ENCODE measurements at regions not wholly inside any gene's neighbourhood (a gene's known extent, or its start where the extent isn't known, plus 50 kb on each side); places are given as distances from the start of the nearest gene placed in this dataset.

DNA sequence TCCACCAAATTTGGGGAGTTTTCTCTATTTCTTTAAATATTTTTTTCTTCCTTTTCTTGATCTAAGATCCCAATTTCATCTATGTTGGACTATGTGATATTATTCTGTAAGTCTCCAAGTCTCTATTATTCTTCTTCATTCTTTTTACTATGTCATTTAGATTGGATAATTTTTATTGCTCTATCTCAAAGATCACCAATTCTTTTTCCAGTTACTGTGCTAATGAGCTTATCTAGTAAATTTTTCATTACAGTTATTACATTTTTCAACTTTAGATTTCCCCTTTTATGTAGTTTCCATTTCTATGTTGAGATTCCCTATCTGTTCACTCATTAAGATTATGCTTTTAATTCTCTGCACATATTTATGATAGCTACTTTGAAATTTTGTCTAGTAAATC, 131.6 kb upstream of the NAMPT start:
- ChIA-PET CTCF (interaction anchor here (0.8 kb wide), 1 partner anchor 240 kb away, joined by 3 read pairs; no protein-coding TSS in a partner anchor), POLR2A (no interaction called here)
- no peak overlapping the region for H3K4me3 ChIP-seq (ENCODE audit: low read depth, low read length)
- H3K27me3 ChIP-seq (ENCODE audit: control insufficient read depth, insufficient read depth, low read length): no peaks in the 10 kb centered on the region
- TF ChIP-seq, protein P1, sequence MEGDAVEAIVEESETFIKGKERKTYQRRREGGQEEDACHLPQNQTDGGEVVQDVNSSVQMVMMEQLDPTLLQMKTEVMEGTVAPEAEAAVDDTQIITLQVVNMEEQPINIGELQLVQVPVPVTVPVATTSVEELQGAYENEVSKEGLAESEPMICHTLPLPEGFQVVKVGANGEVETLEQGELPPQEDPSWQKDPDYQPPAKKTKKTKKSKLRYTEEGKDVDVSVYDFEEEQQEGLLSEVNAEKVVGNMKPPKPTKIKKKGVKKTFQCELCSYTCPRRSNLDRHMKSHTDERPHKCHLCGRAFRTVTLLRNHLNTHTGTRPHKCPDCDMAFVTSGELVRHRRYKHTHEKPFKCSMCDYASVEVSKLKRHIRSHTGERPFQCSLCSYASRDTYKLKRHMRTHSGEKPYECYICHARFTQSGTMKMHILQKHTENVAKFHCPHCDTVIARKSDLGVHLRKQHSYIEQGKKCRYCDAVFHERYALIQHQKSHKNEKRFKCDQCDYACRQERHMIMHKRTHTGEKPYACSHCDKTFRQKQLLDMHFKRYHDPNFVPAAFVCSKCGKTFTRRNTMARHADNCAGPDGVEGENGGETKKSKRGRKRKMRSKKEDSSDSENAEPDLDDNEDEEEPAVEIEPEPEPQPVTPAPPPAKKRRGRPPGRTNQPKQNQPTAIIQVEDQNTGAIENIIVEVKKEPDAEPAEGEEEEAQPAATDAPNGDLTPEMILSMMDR (IDR thresholded peaks at IDR 0.05; ENCODE audit: insufficient read depth, low read depth, low read length): no peak
- DNase-seq (ENCODE audit: low read depth): no peak
- H3K36me3 ChIP-seq (ENCODE audit: control insufficient read depth, insufficient read depth, low read length): no peaks in the 10 kb centered on the region

DNA sequence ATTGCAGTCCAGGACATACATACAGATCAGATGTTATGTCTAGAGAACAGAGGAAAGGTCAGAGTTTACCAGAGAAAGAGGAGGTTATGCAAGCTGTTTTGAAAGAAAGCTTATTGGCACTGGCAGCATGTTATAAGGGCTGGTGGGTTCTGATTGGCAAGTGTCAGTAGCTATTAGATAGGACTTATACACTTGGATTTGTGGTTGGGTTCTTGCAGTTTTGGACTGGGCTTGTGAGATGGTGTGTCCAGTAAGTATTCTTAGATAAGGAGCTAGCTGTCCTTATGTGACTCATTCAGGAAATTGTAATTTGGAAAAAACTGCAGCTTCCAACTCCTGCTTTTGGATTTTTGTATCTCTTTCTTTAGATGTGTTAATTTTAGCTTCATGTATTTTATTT, 130.7 kb upstream of the NAMPT start:
- CTCF ChIA-PET: interaction anchor here (0.6 to 0.8 kb wide), 3 partner anchors 9 to 24 kb away, joined by 3 to 4 read pairs (median 3); no protein-coding TSS in a partner anchor
- TF ChIP-seq, protein P1 (IDR thresholded peaks at IDR 0.05; ENCODE audit: insufficient read depth, low read depth, low read length): no peak

GRCh38 chr7:106413446-106413845, 128.7 kb upstream of the NAMPT start:
- no peak for DNase-seq (ENCODE audit: low read depth)
- no peaks in the 10 kb centered on the region for H3K36me3 ChIP-seq (ENCODE audit: control insufficient read depth, insufficient read depth, low read length)
- CTCF ChIA-PET: interaction anchor here (0.8 to 1.1 kb wide), 2 partner anchors 10 to 572 kb away, joined by 3 to 4 read pairs; no protein-coding TSS in a partner anchor
- no peaks in the 10 kb centered on the region for H3K27me3 ChIP-seq (ENCODE audit: control insufficient read depth, insufficient read depth, low read length)
- no peak overlapping the region for H3K4me3 ChIP-seq (ENCODE audit: low read depth, low read length)
- POLR2A ChIA-PET: no interaction called here
- TF ChIP-seq, protein P1 (IDR thresholded peaks at IDR 0.05; ENCODE audit: insufficient read depth, low read depth, low read length): no peak

More for the DNA sequence above, 130.7 kb upstream of the NAMPT start:
- no peak for DNase-seq (ENCODE audit: low read depth)
- H3K27me3 ChIP-seq (ENCODE audit: control insufficient read depth, insufficient read depth, low read length): no peaks in the 10 kb centered on the region
- POLR2A ChIA-PET: no interaction called here
- no peaks in the 10 kb centered on the region for H3K36me3 ChIP-seq (ENCODE audit: control insufficient read depth, insufficient read depth, low read length)
- H3K4me3 ChIP-seq (ENCODE audit: low read depth, low read length): no peak overlapping the region

- H3K4me3 ChIP-seq (ENCODE audit: low read depth, low read length): no peak overlapping the region
- DNase-seq (ENCODE audit: low read depth): no peak
- ChIA-PET POLR2A (no interaction called here), CTCF (interaction anchor here (0.9 kb wide), 1 partner anchor 10 kb away, joined by 3 read pairs; no protein-coding TSS in a partner anchor)
- no peaks in the 10 kb centered on the region for H3K27me3 ChIP-seq (ENCODE audit: control insufficient read depth, insufficient read depth, low read length)
- H3K36me3 ChIP-seq (ENCODE audit: control insufficient read depth, insufficient read depth, low read length): no peaks in the 10 kb centered on the region
- TF ChIP-seq, protein P1 (IDR thresholded peaks at IDR 0.05; ENCODE audit: insufficient read depth, low read depth, low read length): no peak
Measured at GRCh38 chr7:106405697-106406141, 120.9 kb upstream of the NAMPT start.

DNA sequence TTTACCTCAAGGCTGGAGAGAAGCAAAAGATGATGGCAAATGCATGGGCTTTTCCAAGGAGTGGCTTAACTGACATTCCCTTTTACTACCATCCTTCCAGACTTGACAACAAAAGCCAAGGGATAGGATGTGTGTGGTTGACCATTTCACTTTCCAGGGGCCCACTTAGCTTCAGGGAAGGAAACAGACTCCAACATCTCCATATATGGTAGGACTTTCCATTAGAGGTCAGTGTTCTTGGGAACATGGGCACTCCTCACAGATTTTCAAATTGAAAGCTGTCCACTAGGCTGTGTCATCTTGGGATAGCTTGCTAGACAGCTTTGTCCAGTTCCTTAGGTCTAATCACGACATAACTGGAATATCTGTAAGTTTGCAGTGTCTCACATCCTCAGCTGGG, 118.1 kb upstream of the NAMPT start:
- TF ChIP-seq, protein P1 (IDR thresholded peaks at IDR 0.05; ENCODE audit: insufficient read depth, low read depth, low read length): no peak
- H3K27me3 ChIP-seq (ENCODE audit: control insufficient read depth, insufficient read depth, low read length): peaks cover 2% of the 10 kb centered on the region; the same call in 1 of the 2 replicates
- H3K4me3 ChIP-seq (ENCODE audit: low read depth, low read length): no peak overlapping the region
- POLR2A ChIA-PET: interaction anchor here (0.8 kb wide), 1 partner anchor 72 kb away, joined by 3 read pairs; no protein-coding TSS in a partner anchor
- DNase-seq (ENCODE audit: low read depth): no peak
- CTCF ChIA-PET: interaction anchor here (0.9 to 1.8 kb wide), 4 partner anchors 11 to 24 kb away, joined by 3 to 10 read pairs (median 4); no protein-coding TSS in a partner anchor
- H3K36me3 ChIP-seq (ENCODE audit: control insufficient read depth, insufficient read depth, low read length): no peaks in the 10 kb centered on the region
